HG03139 (cell line): ENCODE measurements at regions not wholly inside any gene's neighbourhood (a gene's known extent, or its start where the extent isn't known, plus 50 kb on each side); places are given as distances from the start of the nearest gene placed in this dataset.
"Not testable (repeated sequence)": the region's sequence is repeated elsewhere in the genome, so short reads cannot be mapped to it uniquely, and the experiment has no call there.

Experiments
- ATAC-seq: cut with Tn5 transposase; IDR thresholded peaks from one replicate; pipeline ENCODE4 v1.9.1; 2021; ENCODE audit not compliant: unreplicated experiment

- no peak for ATAC-seq
Observed at GRCh38 chrX:906586-906985, 276.0 kb downstream of the SHOX start.

GRCh38 chrX:905848-906566, 275.4 kb downstream of the SHOX start:
- ATAC-seq = no peak

GRCh38 chrX:903116-903515, 272.5 kb downstream of the SHOX start:
- no peak for ATAC-seq

- no peak for ATAC-seq
Observed at GRCh38 chrX:896256-896655, 265.7 kb downstream of the SHOX start.

- ATAC-seq = no peak
Observed at GRCh38 chrX:889966-890651, 259.5 kb downstream of the SHOX start.

GRCh38 chrX:887724-888123, 257.1 kb downstream of the SHOX start:
- not testable (repeated sequence) for ATAC-seq

GRCh38 chrX:883588-883987, 253.0 kb downstream of the SHOX start:
- ATAC-seq = no peak

GRCh38 chrX:879756-880698, 249.4 kb downstream of the SHOX start:
- ATAC-seq = not testable (repeated sequence)

- no peak for ATAC-seq
Observed at GRCh38 chrX:874061-874460, 243.5 kb downstream of the SHOX start.

GRCh38 chrX:873016-873415, 242.4 kb downstream of the SHOX start:
- ATAC-seq = no peak

- no peak for ATAC-seq
Observed at GRCh38 chrX:872090-872489, 241.5 kb downstream of the SHOX start.

- ATAC-seq = no peak
Observed at GRCh38 chrX:871626-872025, 241.0 kb downstream of the SHOX start.

- no peak for ATAC-seq
Observed at GRCh38 chrX:867966-868647, 237.5 kb downstream of the SHOX start.

- no peak for ATAC-seq
Observed at GRCh38 chrX:867502-867901, 236.9 kb downstream of the SHOX start.

GRCh38 chrX:866441-866990, 235.9 kb downstream of the SHOX start:
- ATAC-seq = no peak

- ATAC-seq = no peak
Observed at GRCh38 chrX:865422-865821, 234.8 kb downstream of the SHOX start.

GRCh38 chrX:861921-862320, 231.3 kb downstream of the SHOX start:
- ATAC-seq = no peak

GRCh38 chrX:861340-861890, 230.8 kb downstream of the SHOX start:
- ATAC-seq = no peak

GRCh38 chrX:859329-859728, 228.7 kb downstream of the SHOX start:
- ATAC-seq = no peak

- no peak for ATAC-seq
Observed at GRCh38 chrX:858542-859078, 228.0 kb downstream of the SHOX start.
